ENCODE measurements at regions not wholly inside any gene's neighbourhood (a gene's known extent, or its start where the extent isn't known, plus 50 kb on each side); places are given as distances from the start of the nearest gene placed in this dataset.

- TF ChIP-seq POLR2AphosphoS5 (IDR thresholded peaks at IDR 0.05): no peak
- TF ChIP-seq POLR2A (IDR thresholded peaks at IDR 0.05): no peak
- no peak for TF ChIP-seq CTCF (IDR thresholded peaks at IDR 0.05)
- DNase-seq (ENCODE audit: low spot score in 2 of 2): no peak
- no peaks in the 10 kb centered on the region for H3K27me3 ChIP-seq
- H3K27ac ChIP-seq: no peak overlapping the region
- no peaks in the 10 kb centered on the region for H3K36me3 ChIP-seq
- H3K4me1 ChIP-seq: no peaks in the 10 kb centered on the region
- H3K9me3 ChIP-seq: no peaks in the 10 kb centered on the region
- intact Hi-C loops (cut with DNase I; ENCODE audit: low total_unique reads): no loop called here
- H3K4me3 ChIP-seq: no peak overlapping the region
Observed at GRCh38 chr14:30297876-30298795, 260.8 kb upstream of the G2E3 start.

GRCh38 chr14:30299915-30300314, 259.0 kb upstream of the G2E3 start:
- Histone ChIP-seq H3K4me1 (no peaks in the 10 kb centered on the region), H3K27me3 (no peaks in the 10 kb centered on the region), H3K36me3 (no peaks in the 10 kb centered on the region), H3K27ac (no peak overlapping the region), H3K9me3 (no peaks in the 10 kb centered on the region), H3K4me3 (no peak overlapping the region)
- TF ChIP-seq POLR2AphosphoS5 (IDR thresholded peaks at IDR 0.05) (no peak), CTCF (IDR thresholded peaks at IDR 0.05) (no peak), POLR2A (IDR thresholded peaks at IDR 0.05) (no peak)
- DNase-seq (ENCODE audit: low spot score in 2 of 2): no peak
- intact Hi-C loops (cut with DNase I; ENCODE audit: low total_unique reads): no loop called here

- Histone ChIP-seq H3K27me3 (no peaks in the 10 kb centered on the region), H3K9me3 (no peaks in the 10 kb centered on the region), H3K4me3 (no peak overlapping the region), H3K27ac (no peak overlapping the region), H3K36me3 (no peaks in the 10 kb centered on the region), H3K4me1 (no peaks in the 10 kb centered on the region)
- DNase-seq (ENCODE audit: low spot score in 2 of 2): no peak
- no peak for TF ChIP-seq POLR2AphosphoS5 (IDR thresholded peaks at IDR 0.05)
- no peak for TF ChIP-seq CTCF (IDR thresholded peaks at IDR 0.05)
- TF ChIP-seq POLR2A (IDR thresholded peaks at IDR 0.05): no peak
- intact Hi-C loops (cut with DNase I; ENCODE audit: low total_unique reads): no loop called here
Observed at GRCh38 chr14:30303350-30303749, 255.6 kb upstream of the G2E3 start.

- no peak overlapping the region for H3K4me3 ChIP-seq
- H3K4me1 ChIP-seq: no peaks in the 10 kb centered on the region
- H3K9me3 ChIP-seq: no peaks in the 10 kb centered on the region
- H3K27ac ChIP-seq: no peak overlapping the region
- TF ChIP-seq CTCF (IDR thresholded peaks at IDR 0.05) (no peak), POLR2AphosphoS5 (IDR thresholded peaks at IDR 0.05) (no peak), POLR2A (IDR thresholded peaks at IDR 0.05) (no peak)
- no peaks in the 10 kb centered on the region for H3K27me3 ChIP-seq
- intact Hi-C loops (cut with DNase I; ENCODE audit: low total_unique reads): no loop called here
- no peak for DNase-seq (ENCODE audit: low spot score in 2 of 2)
- no peaks in the 10 kb centered on the region for H3K36me3 ChIP-seq
Observed at GRCh38 chr14:30305346-30305745, 253.6 kb upstream of the G2E3 start.

GRCh38 chr14:30309405-30309804, 249.6 kb upstream of the G2E3 start:
- H3K4me1 ChIP-seq: no peaks in the 10 kb centered on the region
- no peak overlapping the region for H3K4me3 ChIP-seq
- no peak for TF ChIP-seq POLR2A (IDR thresholded peaks at IDR 0.05)
- H3K27me3 ChIP-seq: no peaks in the 10 kb centered on the region
- no peak overlapping the region for H3K27ac ChIP-seq
- intact Hi-C loops (cut with DNase I; ENCODE audit: low total_unique reads): no loop called here
- no peaks in the 10 kb centered on the region for H3K36me3 ChIP-seq
- no peak for DNase-seq (ENCODE audit: low spot score in 2 of 2)
- H3K9me3 ChIP-seq: peaks cover under 1 to 1% of the 10 kb centered on the region in 2 donors

Measured in breast epithelium (tissue), 4 donors.